ENCODE measurements at regions not wholly inside any gene's neighbourhood (a gene's known extent, or its start where the extent isn't known, plus 50 kb on each side); places are given as distances from the start of the nearest gene placed in this dataset.
A peak's percentile ranks its signal among the peaks of the same experiment; 100 is the strongest.

DNA sequence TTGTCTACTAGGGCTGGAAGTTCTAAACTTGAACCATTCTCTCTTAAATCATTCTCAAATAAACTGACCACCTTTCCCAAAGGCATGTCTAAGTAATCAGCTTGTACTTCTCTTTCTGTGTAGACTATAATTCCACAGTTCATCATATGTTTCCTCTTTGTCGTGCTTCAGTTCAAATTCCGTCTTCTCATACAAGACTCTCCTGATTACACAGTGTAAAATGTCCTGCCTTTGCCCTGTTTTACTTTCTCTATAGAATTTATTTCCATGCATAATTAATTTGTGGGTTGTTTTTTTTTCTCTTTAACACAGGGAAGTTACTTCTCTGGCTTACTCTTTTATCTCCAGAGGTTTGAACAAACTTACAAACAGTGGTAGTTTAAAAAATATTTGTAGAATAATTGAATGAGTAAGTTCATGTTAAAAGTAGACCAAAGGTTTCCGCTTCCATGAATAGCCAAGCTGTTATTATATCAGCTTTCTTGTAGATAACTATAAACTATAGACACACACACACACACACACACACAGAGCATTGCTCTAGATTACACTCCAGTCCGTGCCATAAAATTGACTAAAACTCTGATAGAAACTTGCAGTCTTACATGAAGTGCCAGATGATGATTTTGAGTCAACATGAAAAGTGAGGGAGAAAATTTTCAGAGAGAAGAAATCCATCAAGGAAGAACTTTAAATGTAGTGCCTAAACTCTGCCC, 119.0 kb downstream of the SUCNR1 start:
- DNase-seq (ENCODE audit: low spot score) (no peak), FAIRE-seq (no peak)

GRCh38 chr3:151995091-151995490, 121.6 kb downstream of the SUCNR1 start:
- DNase-seq (ENCODE audit: low spot score) (no peak), FAIRE-seq (no peak)

- DNase-seq (ENCODE audit: low spot score): no peak
- no peak for FAIRE-seq
Observed at GRCh38 chr3:151998744-151999143, 125.3 kb downstream of the SUCNR1 start.

DNA sequence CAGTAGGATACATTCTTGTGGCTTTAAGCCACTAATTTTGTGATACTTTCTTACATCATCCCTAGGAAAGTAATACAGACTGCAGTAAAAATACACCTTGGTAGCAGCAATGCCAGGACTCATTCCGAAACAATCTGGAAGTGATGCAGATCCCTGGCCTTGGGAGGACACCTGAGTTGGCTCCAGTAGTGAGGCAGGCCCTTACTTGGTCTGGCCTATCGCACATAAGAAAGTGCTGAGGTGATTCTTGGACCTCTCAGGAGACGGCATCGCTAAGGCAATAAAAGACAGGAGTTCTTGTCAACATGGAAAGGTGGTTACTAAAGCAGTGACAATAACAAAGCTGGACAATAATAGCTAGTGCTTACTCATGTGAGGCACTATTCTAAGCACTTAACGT, 126.5 kb downstream of the SUCNR1 start:
- peak; percentile 3 for DNase-seq (ENCODE audit: low spot score)
- no peak for FAIRE-seq

DNA sequence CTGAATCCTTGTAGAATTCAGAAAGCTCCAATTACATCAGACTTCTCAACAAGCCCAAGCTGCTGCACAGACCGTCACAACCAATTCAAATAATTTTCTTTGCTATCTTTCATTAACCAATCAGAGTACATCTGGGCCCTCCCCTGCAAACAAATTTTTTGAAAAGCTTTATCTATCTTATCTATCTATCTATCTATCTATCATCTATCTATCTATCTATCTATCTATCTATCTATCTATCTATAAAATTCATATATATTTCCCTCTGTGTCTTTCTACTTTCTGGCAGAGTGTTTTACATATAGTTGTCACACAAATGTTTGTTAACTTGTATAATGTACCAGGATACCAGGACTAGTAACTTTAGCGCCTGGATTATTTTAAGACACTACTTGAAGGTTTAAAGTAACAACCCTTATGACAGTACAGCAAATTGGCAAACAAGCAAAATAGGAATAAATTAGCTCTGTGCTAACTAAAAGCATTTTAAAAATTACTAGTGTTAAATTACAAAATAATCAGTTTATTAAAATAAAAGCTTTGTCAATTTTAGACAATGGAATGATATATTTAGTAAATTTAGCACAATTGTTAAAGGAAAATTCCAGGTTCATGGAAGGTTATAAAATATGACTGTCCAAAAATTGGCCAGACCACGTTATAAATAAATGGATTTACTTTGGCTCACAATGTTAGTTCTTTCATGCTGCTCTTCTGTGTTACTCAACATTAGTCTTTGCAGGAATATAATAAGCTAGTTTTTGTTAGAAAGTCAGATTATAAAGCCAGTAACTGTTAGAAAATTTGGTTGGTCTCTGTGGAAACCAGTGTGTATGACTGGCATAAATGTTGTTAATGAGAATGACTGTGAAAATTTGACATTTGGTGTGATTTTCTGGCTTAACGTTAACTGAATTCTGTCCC, 138.6 kb downstream of the SUCNR1 start:
- FAIRE-seq (no peak), DNase-seq (ENCODE audit: low spot score) (no peak)

DNA sequence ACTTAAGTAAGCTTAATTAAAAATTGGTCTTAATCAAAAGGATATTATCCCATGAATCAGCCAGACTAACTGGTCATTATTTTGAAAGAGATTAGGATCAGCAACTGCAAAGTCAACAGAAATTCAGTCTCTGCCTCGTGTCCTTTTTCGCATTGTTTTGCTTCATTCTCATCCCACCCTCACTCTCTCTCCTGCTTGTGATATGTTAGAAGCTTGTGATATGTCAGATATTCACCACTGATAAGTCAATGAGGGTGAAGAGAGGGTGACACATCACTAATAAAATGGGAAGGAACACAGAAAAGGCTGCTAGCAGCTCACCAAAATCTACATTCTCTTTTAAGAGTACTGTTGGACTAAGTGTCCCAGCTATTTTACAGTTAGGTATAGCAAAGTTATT, 146.1 kb downstream of the SUCNR1 start:
- DNase-seq (ENCODE audit: low spot score): no peak
- FAIRE-seq: no peak

GRCh38 chr3:152021951-152022461, 148.6 kb downstream of the SUCNR1 start:
- FAIRE-seq: no peak
- DNase-seq (ENCODE audit: low spot score): peak; percentile 53

- peak; percentile 6 for DNase-seq (ENCODE audit: low spot score)
- no peak for FAIRE-seq
Observed at GRCh38 chr3:152026033-152026556, 152.7 kb downstream of the SUCNR1 start.

GRCh38 chr3:152030320-152030719, 156.9 kb downstream of the SUCNR1 start:
- FAIRE-seq (no peak), DNase-seq (ENCODE audit: low spot score) (no peak)

DNA sequence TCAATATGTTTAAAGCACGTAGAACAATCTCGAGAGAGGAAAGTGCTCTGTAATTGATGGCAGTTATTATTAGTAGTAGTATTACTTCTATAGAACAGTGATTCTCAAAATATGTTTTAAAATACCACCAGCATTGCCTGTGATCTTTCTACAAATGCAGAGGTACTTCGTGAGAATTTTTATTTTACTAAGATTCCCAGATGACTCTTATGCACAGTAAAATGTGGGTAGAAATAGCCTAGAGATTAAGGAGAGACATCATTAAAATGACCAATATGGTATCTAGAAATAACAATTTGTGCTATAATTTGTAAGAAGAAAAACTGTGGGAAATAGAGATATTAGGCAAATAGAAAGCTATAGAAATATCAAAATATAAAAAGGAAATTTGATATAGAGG, 157.9 kb downstream of the SUCNR1 start:
- FAIRE-seq (no peak), DNase-seq (ENCODE audit: low spot score) (no peak)

- FAIRE-seq: no peak
Observed at GRCh38 chr3:152037297-152037696, 163.9 kb downstream of the SUCNR1 start.

DNA sequence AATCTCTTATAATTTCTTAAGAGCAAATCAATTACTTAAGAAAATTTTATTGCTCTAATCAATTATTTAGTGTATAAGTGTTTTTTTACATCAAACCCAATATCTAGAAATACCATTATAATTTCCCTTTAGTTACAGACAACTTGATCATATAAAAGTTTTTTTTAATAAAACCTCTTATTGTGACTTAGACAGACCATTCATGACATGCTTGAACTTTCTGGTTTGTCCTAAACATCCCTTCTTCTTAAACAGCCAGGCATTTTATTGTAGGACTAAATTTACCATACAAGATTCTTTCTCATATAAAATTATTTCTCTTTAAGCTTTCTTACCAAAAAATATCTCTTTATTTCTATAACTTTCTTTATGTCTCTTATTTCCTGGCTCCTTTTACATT, 164.5 kb downstream of the SUCNR1 start:
- FAIRE-seq: no peak
- DNase-seq (ENCODE audit: low spot score): no peak

More at GRCh38 chr3:152037297-152037696, 163.9 kb downstream of the SUCNR1 start:
- no peak for DNase-seq (ENCODE audit: low spot score)

- DNase-seq (ENCODE audit: low spot score): no peak
- FAIRE-seq: no peak
Observed at GRCh38 chr3:152038490-152038889, 165.0 kb downstream of the SUCNR1 start.

DNA sequence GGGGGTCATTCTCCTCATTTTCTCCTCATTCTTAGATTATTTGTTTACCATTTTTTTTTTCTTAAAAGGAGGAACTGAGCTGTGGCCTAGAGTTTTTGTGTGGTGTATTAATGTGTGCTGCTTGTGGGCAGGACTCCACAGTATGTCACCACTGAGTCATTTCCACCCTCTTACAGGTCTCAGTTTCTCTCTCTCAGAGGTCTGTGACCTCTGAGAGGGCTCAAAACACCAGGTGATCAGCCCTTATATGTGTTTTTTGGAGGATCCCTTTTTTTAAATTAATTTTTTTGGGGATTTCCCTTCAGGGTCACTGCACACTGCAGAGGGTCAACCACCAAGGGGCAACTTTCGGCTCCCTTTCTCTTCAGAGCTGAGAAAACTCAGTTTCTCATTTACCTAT, 166.4 kb downstream of the SUCNR1 start:
- DNase-seq (ENCODE audit: low spot score): no peak
- FAIRE-seq: no peak

- no peak for FAIRE-seq
- no peak for DNase-seq (ENCODE audit: low spot score)
Observed at GRCh38 chr3:152040319-152040718, 166.9 kb downstream of the SUCNR1 start.

- DNase-seq (ENCODE audit: low spot score) (no peak), FAIRE-seq (no peak)
Observed at GRCh38 chr3:152043620-152044019, 170.2 kb downstream of the SUCNR1 start.

DNA sequence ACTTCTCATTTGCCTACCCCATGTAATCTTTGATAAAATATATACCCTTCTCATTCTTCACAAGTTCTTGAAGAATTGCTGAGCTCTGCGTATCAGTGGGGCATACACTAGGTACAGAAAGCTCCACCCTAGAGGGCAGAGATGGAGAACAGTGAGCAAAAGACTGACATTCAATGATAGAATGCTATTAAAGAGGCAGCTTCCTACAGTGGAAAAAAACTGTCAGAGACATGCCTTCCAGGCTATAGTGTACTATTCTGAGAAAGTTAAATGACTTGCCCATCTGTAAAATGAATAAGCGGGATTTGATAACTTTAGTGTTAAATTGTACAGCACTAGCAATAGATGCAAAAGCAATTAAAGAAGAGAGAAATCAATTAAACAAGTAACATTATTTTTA, 172.8 kb downstream of the SUCNR1 start:
- FAIRE-seq (no peak), DNase-seq (ENCODE audit: low spot score) (no peak)

GRCh38 chr3:152047465-152047864, 174.0 kb downstream of the SUCNR1 start:
- FAIRE-seq: no peak
- no peak for DNase-seq (ENCODE audit: low spot score)

GRCh38 chr3:152048831-152049230, 175.4 kb downstream of the SUCNR1 start:
- FAIRE-seq: no peak
- DNase-seq (ENCODE audit: low spot score): no peak

DNA sequence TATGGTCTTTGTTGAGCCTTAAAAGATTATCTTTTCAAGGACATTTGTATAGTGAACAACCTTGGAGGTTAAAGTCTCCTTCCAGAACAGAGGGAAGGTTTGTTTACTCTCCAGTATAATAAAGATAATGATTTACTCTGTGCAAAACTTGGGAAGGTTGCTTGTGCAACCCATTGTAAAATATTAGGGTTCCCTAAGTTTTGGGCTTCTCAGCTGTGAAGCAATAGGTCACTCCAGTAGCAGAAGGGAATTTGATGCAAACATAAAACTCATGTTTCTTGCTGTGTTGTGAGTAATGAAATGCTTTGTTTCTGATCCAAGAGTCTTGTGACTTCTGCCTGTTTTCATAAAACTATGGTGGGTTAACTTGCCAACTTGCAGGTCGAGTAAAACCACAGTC, 177.5 kb downstream of the SUCNR1 start:
- FAIRE-seq (no peak), DNase-seq (ENCODE audit: low spot score) (no peak)

DNA sequence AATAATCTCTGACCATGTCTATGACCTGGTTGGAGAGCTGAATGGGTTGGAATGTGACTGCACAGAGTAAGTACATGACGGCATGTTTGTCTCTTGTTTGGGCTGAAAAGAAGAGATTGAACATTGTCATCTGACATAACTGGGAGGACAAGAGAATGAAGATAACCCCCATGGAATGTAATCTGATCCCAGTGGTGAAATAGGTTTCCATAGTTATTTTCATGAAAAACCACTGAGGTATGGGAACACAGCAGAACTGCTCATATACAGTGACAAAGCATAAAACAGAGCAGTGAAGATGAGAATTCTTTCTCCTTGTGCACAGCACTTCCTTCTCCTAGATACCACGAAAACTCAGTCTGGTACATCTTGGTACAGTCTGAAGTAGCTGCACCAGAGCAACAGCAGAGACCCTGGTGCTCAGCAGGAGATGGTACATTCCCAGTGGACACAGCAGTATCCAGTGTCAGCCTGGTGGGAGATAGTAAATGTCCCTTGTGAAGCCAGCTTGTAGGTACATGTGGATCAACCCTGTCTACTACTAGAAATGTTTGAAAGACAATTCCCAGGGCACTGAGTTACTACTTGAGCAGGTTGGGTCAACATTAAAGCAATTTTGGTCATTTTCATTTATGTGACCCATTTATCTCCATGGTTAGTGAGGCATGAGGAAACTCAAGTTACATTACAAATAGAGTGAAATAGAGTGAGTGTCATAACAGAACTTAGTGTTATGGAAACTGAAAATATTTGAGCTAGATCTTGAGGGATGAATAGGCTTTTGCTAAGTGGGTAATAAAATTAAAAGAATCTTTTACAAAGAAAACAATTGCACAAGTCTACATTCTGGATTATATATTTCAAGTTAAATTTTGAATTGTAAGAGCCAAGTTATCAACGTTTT, 178.3 kb downstream of the SUCNR1 start:
- no peak for DNase-seq (ENCODE audit: low spot score)
- no peak for FAIRE-seq
